Keratinocyte (primary cell): ENCODE measurements at regions not wholly inside any gene's neighbourhood (a gene's known extent, or its start where the extent isn't known, plus 50 kb on each side); places are given as distances from the start of the nearest gene placed in this dataset.

Experiments used
- EZH2 ChIP-seq: IDR thresholded peaks from one replicate; pipeline ENCODE4 v1.6.1; 2012; ENCODE audit warnings: inconsistent platforms, mild to moderate bottlenecking, low read length, moderate library complexity
- TF ChIP-seq, protein P1 (sequence below), 3 experiments: IDR thresholded peaks in 1 of 3; conservative IDR thresholded peaks in 1 of 3; optimal IDR thresholded peaks in 1 of 3; 2 replicates in 2 of 3; 3 replicates in 1 of 3; pipeline versions ENCODE3 to v1.5.1; 2011; ENCODE audit warnings: low read length in 3 of 3, mild to moderate bottlenecking in 3 of 3, moderate library complexity in 2 of 3, control low read depth in 1 of 3, inconsistent platforms in 1 of 3; ENCODE audit not compliant: insufficient read depth in 2 of 3; ENCODE audit errors: extremely low read depth in 1 of 3

DNA sequence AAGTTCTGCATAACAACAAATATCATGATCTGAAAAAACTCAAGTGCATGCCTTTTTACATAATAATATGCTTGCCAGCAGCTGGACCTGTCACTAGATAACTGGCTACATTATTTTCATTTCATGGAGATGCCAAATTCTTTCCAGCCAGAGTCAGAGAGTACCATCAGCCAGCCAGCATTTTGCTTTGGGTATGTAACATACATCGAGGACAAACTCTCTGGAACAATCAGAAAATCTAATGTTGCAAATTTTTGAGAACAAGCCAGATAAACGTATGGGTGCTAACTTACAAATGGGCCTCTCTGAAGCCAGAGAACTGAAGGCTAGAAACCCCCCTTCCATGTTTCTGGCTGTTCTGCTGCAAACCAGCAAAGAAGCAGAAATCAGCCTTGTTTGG is 76.3 kb upstream of the BACE2 start:
- TF ChIP-seq, protein P1, sequence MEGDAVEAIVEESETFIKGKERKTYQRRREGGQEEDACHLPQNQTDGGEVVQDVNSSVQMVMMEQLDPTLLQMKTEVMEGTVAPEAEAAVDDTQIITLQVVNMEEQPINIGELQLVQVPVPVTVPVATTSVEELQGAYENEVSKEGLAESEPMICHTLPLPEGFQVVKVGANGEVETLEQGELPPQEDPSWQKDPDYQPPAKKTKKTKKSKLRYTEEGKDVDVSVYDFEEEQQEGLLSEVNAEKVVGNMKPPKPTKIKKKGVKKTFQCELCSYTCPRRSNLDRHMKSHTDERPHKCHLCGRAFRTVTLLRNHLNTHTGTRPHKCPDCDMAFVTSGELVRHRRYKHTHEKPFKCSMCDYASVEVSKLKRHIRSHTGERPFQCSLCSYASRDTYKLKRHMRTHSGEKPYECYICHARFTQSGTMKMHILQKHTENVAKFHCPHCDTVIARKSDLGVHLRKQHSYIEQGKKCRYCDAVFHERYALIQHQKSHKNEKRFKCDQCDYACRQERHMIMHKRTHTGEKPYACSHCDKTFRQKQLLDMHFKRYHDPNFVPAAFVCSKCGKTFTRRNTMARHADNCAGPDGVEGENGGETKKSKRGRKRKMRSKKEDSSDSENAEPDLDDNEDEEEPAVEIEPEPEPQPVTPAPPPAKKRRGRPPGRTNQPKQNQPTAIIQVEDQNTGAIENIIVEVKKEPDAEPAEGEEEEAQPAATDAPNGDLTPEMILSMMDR (optimal IDR thresholded peaks at IDR 0.05 in 1 of 3, IDR thresholded peaks at IDR 0.05 in 1 of 3, conservative IDR thresholded peaks at IDR 0.05 in 1 of 3; ENCODE audit: extremely low read depth in 1 of 3, insufficient read depth in 2 of 3, low read length in 3 of 3), result no peak
- no peak for TF ChIP-seq EZH2
